ENCODE measurements at regions not wholly inside any gene's neighbourhood (a gene's known extent, or its start where the extent isn't known, plus 50 kb on each side); places are given as distances from the start of the nearest gene placed in this dataset.

DNA sequence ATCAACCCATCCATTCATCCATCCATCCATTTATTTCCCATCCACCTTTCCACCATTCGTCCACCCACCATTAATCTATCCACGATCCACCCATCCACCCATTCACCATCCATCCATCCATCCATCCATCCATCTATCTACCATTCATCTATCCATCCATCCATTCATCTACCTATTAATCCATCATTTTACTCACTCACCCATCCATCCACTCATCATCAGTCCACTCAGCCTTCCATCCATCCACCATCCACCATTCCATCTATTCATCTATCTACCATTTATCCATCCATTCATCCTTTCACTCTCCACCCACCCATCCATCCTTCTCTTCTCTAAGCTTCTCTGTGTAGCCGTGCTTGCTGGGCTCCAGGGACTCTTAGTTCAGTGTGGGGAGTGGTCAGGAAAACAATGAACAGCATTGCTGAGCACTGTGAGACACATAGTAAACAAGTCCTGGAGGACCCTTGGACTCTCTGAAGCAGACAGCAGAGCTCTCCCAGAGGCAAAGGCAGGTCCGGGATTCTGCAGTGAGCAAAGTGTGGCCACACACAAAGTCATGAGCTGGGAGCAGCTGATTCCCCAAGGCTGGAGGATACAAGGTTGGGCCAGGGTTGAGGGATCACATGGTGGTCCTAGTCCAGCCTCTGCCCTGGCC, 642.2 kb downstream of the BRD1 start:
- TF ChIP-seq GATA2 (IDR thresholded peaks at IDR 0.05; ENCODE audit: low read depth, low read length) (no peak), GATA3 (IDR thresholded peaks at IDR 0.05; ENCODE audit: low read depth, low read length) (no peak)
